BE2C (cell line): ENCODE measurements at regions not wholly inside any gene's neighbourhood (a gene's known extent, or its start where the extent isn't known, plus 50 kb on each side); places are given as distances from the start of the nearest gene placed in this dataset.

Source experiments
- DNase-seq: peaks from one replicate; pipeline ENCODE4 v3.0.0-alpha.2; 2020
- H3K27me3 ChIP-seq: fragments of 250-450 bp; sonication (Bioruptor Pico); 2 replicates; pipeline ENCODE4 v1.5.1; 2020; ENCODE audit warnings: mild to moderate bottlenecking
- H3K36me3 ChIP-seq: fragments of 250-450 bp; sonication (Bioruptor Pico); 2 replicates; pipeline ENCODE4 v1.5.1; 2020; ENCODE audit warnings: mild to moderate bottlenecking
- H3K4me1 ChIP-seq: fragments of 250-450 bp; sonication (Bioruptor Pico); 2 replicates; pipeline ENCODE4 v1.5.1; 2020
- H3K4me3 ChIP-seq: 2 replicates; pipeline ENCODE4 v1.5.1; 2011; ENCODE audit warnings: low read depth, low read length
- H3K9me3 ChIP-seq: fragments of 250-450 bp; sonication (Bioruptor Pico); 2 replicates; pipeline ENCODE4 v1.5.1; 2020
- TF ChIP-seq, protein P1 (sequence below): IDR thresholded peaks from 2 replicates; pipeline ENCODE4 v1.5.1; 2012; ENCODE audit warnings: mild to moderate bottlenecking, low read depth, low read length

DNA sequence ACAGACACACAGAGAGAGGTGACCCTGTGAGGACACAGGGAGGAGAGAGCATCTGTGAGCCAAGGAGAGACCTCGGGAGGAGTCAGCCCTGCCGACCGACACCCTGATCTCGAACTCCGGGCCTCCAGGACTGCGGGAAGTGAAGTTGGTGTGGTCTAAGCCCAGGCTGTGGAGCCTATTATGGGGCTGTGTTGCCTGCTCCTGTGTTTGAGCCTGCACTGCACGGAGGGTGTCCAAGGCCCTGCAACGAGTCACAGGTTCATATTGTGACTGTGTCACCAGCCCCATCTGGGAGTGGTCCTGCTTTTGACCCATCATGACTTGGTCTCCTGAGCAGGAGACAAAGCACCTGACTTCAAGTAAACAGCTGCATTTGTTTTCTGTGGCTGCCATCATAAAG is 186.0 kb upstream of the AJAP1 start:
- no peaks in the 10 kb centered on the region for H3K36me3 ChIP-seq
- H3K4me1 ChIP-seq: no peaks in the 10 kb centered on the region
- TF ChIP-seq, protein P1, sequence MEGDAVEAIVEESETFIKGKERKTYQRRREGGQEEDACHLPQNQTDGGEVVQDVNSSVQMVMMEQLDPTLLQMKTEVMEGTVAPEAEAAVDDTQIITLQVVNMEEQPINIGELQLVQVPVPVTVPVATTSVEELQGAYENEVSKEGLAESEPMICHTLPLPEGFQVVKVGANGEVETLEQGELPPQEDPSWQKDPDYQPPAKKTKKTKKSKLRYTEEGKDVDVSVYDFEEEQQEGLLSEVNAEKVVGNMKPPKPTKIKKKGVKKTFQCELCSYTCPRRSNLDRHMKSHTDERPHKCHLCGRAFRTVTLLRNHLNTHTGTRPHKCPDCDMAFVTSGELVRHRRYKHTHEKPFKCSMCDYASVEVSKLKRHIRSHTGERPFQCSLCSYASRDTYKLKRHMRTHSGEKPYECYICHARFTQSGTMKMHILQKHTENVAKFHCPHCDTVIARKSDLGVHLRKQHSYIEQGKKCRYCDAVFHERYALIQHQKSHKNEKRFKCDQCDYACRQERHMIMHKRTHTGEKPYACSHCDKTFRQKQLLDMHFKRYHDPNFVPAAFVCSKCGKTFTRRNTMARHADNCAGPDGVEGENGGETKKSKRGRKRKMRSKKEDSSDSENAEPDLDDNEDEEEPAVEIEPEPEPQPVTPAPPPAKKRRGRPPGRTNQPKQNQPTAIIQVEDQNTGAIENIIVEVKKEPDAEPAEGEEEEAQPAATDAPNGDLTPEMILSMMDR: no peak
- DNase-seq: no peak
- H3K27me3 ChIP-seq: no peaks in the 10 kb centered on the region
- no peaks in the 10 kb centered on the region for H3K9me3 ChIP-seq
- H3K4me3 ChIP-seq: no peak overlapping the region

DNA sequence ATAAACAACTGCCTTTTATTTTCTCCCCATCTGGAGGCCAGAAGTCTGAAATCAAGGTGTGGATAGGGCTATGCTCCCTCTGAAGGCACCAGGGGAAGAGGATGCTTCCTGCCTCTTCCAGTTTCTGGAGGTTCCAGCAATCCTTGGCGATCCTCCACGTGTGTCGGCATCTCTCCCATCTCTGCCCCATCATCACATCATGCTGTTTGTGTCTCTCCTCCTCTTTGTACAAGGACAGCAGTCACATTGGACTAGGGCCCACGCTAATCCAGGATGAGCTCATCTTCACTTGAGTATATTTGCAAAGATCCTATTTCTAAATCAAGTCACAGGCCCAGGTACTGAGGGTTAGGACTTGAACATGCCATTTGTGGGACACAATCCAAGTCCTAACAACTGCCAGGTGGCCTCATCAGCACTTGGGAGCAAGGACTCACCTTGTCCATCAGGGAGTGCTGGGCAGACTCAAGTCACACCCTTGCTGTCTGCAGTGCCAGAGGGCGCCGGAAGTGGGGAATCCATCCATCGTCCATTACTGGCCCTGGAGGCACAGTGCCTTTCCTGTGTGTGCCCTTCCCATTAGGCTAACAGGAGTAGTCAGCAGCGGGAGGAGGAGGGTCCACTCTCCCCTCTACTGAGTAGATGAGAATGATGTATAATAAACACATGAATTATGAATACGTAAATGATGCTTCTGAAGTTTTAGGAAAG is 185.4 kb upstream of the AJAP1 start:
- TF ChIP-seq, protein P1: no peak
- no peaks in the 10 kb centered on the region for H3K36me3 ChIP-seq
- H3K9me3 ChIP-seq: no peaks in the 10 kb centered on the region
- no peak for DNase-seq
- no peaks in the 10 kb centered on the region for H3K27me3 ChIP-seq
- no peaks in the 10 kb centered on the region for H3K4me1 ChIP-seq
- no peak overlapping the region for H3K4me3 ChIP-seq

DNA sequence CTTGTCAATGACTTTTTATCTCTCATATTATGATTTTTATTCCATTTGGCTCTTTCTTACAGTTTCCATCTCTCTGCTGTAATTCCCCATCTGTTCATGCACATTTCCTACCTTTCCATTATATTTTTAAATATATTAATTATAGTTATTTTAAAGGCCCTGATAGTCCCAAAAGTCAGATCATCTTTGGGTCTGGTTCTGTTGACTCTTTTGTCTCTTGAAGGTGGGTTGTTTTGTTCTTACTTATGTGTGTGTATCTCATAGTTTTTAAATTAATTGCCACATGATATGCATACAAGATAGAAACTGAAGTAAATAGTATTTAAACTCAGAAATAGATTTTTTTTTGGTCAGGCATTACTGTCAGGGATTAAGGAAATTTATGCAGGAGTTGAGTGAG is 178.0 kb upstream of the AJAP1 start:
- Histone ChIP-seq H3K27me3 (no peaks in the 10 kb centered on the region), H3K4me1 (no peaks in the 10 kb centered on the region), H3K36me3 (no peaks in the 10 kb centered on the region), H3K9me3 (no peaks in the 10 kb centered on the region), H3K4me3 (no peak overlapping the region)
- no peak for DNase-seq
- TF ChIP-seq, protein P1: no peak

DNA sequence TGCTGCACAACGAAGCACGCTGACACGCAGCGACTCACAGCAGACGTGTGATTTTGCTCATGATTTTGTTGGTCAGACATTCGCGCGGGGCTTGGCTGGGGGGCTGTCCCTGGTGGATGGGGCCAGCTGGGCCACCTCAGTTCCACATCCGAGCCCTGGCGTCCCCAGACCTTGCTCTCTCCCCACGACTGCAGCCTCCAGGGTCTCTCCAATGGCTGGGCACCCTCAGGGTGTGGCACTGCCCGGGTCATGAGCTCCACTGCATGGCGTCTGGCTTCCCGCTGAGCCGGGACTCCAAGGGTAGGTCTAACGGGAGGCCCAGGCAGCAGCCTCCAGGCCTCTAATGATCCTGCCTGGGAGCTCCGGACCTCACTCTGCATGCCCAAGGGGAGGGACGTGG is 173.0 kb upstream of the AJAP1 start:
- Histone ChIP-seq H3K27me3 (no peaks in the 10 kb centered on the region), H3K36me3 (no peaks in the 10 kb centered on the region), H3K9me3 (no peaks in the 10 kb centered on the region), H3K4me3 (no peak overlapping the region), H3K4me1 (no peaks in the 10 kb centered on the region)
- TF ChIP-seq, protein P1: no peak
- no peak for DNase-seq

DNA sequence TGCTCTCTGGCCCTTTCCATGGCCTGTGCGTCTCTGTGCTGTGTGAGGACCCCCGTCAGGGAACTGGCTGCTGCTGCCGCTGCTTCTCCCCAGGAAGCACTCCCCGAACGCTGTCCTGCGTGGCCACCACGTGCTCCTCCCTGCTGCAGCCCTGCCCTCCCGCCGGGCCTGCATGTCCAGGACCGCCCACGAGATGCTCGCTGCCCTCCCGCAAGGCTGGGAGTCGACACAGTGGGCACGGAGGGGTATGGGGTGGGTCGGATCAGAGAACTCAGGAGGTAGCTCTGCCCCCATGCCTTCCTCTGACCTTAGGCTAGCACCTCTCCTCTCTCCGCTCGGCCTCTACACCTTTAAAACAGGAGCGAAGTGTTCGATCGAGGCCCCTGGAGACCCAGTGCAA is 171.9 kb upstream of the AJAP1 start:
- Histone ChIP-seq H3K4me1 (no peaks in the 10 kb centered on the region), H3K9me3 (no peaks in the 10 kb centered on the region), H3K27me3 (no peaks in the 10 kb centered on the region), H3K36me3 (no peaks in the 10 kb centered on the region), H3K4me3 (no peak overlapping the region)
- DNase-seq: no peak
- TF ChIP-seq, protein P1: no peak

DNA sequence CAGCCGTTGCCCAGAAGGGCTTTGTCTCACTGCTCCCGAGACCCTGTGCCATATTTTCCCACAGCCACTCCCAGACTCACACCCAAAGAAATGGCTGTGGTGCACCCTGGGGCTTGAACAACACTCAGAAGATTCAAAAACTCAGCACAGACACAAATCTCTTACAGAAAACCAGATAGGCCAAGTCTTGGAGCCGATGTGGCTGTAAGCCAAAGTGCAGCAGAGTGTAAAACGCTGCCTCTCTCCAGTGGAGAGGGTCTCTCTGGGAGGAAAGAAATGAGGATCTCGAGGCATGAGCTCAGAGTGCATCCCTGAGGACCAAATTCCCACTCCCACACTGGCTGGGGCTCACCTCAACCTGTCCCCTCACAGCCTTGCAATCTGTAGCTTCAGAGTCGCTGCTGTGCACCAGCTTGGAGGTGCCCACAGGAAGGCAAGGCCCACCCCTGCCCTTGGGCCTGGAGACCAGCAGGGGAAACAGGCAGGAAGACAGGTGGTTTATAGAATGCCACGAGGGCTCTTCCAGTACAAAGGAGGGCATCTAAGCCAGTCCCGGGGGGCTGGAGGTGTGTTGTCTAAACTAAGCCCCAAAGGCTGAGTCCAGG is 171.3 kb upstream of the AJAP1 start:
- Histone ChIP-seq H3K4me1 (no peaks in the 10 kb centered on the region), H3K9me3 (no peaks in the 10 kb centered on the region), H3K36me3 (no peaks in the 10 kb centered on the region), H3K27me3 (no peaks in the 10 kb centered on the region), H3K4me3 (no peak overlapping the region)
- TF ChIP-seq, protein P1: no peak
- DNase-seq: no peak
